HL-60 (cell line): ENCODE measurements at regions not wholly inside any gene's neighbourhood (a gene's known extent, or its start where the extent isn't known, plus 50 kb on each side); places are given as distances from the start of the nearest gene placed in this dataset.

Source experiments
- CTCF ChIP-seq: IDR thresholded peaks from one replicate; pipeline ENCODE4 v1.5.1; 2011; ENCODE audit warnings: low read length, control low read depth, inconsistent platforms; ENCODE audit not compliant: insufficient read depth
- GABPA ChIP-seq: IDR thresholded peaks from 2 replicates; pipeline ENCODE4 v1.6.1; 2012; ENCODE audit warnings: low read depth
- POLR2AphosphoS5 ChIP-seq: IDR thresholded peaks from 2 replicates; pipeline ENCODE4 v1.6.1; 2012; ENCODE audit warnings: low read depth
- REST ChIP-seq: IDR thresholded peaks from 2 replicates; pipeline ENCODE4 v1.6.1; 2012; ENCODE audit warnings: low read depth; ENCODE audit not compliant: insufficient replicate concordance

GRCh38 chr4:103306870-103307375, 108.8 kb upstream of the CENPE start:
- no peak for TF ChIP-seq CTCF
- no peak for TF ChIP-seq GABPA
- no peak for TF ChIP-seq POLR2AphosphoS5
- TF ChIP-seq REST = no peak
